ENCODE measurements at regions not wholly inside any gene's neighbourhood (a gene's known extent, or its start where the extent isn't known, plus 50 kb on each side); places are given as distances from the start of the nearest gene placed in this dataset.

DNA sequence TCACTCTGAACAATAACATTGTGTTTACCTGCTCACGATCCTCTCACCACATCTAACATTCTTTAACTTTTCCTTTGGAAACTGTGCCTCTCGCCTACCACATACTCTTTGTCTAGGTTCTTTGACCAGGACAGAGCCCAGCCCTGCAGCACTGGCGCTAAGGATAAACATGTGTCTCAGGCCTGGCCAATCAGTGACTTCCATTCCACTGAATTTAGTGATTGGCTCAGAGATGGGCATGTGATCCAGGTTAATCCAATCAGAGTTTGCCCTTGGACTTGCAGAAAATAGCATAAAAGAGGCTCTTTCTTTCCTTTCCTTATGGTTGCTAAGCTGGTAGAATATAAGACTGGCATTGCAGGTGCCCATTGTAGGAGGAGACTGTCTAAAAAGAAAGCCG lies 605.7 kb downstream of the MATN1 start:
- no peak overlapping the region for H3K27ac ChIP-seq (replicated peaks in 1 of 4)
- intact Hi-C loops (cut with DNase I): no loop called here
- no peak for TF ChIP-seq EP300 (IDR thresholded peaks at IDR 0.05)
- no peak for DNase-seq (ENCODE audit: extremely low spot score)
- no peaks in the 10 kb centered on the region for H3K36me3 ChIP-seq
- no peaks in the 10 kb centered on the region for H3K4me1 ChIP-seq
- H3K9me3 ChIP-seq: no peaks in the 10 kb centered on the region
- H3K27me3 ChIP-seq: peaks cover 0 to 27% (median 0%) of the 10 kb centered on the region in 4 donors
- H3K4me3 ChIP-seq: no peak overlapping the region
- WGBS: 91% methylated on average over 4 of the region's 4 CpGs

DNA sequence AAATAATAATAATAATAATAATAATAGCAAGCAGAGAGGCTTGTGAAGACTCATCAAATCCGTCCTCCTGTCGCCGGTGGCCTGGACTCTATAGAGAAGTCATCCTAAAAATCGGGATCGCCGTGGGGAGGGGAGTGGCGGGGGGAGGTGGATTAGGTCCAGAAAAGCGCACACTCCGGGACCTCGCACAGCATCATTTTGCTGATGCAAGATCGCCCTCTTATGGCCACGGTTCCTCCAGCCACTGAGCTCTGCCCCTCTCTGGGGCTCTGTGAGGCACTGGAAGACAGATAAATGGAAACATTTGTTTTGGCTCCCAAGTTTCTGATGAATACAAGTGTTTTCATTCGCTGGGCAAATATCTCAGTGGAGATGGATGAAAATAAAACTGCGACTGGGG lies 612.0 kb downstream of the MATN1 start:
- DNase-seq (ENCODE audit: extremely low spot score): no peak

DNA sequence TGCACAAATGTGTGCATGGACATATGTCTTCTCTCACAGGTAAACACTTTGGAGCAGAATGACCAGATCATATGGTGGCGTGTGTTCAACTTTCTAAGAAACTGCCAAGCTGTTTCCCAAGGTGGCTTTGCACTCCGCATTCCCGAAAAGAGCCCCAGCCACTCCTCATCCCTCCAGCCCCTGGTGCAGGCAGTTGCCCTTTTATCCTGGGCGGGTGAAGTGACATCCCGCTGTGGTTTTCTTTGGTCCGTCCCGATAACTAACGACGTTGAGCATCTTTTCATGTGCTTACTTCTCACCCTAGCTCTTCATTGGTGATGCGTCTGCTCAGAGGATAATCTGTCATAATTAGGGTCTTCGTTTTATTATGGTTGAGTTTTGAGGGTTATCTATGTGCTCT lies 612.5 kb downstream of the MATN1 start:
- peaks cover 0 to 5% (median 0%) of the 10 kb centered on the region in 4 donors for H3K4me1 ChIP-seq
- 47% methylated on average over 11 of the region's 11 CpGs for WGBS
- no peak for DNase-seq (ENCODE audit: extremely low spot score)
- no peaks in the 10 kb centered on the region for H3K9me3 ChIP-seq
- TF ChIP-seq, protein P1, sequence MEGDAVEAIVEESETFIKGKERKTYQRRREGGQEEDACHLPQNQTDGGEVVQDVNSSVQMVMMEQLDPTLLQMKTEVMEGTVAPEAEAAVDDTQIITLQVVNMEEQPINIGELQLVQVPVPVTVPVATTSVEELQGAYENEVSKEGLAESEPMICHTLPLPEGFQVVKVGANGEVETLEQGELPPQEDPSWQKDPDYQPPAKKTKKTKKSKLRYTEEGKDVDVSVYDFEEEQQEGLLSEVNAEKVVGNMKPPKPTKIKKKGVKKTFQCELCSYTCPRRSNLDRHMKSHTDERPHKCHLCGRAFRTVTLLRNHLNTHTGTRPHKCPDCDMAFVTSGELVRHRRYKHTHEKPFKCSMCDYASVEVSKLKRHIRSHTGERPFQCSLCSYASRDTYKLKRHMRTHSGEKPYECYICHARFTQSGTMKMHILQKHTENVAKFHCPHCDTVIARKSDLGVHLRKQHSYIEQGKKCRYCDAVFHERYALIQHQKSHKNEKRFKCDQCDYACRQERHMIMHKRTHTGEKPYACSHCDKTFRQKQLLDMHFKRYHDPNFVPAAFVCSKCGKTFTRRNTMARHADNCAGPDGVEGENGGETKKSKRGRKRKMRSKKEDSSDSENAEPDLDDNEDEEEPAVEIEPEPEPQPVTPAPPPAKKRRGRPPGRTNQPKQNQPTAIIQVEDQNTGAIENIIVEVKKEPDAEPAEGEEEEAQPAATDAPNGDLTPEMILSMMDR (IDR thresholded peaks at IDR 0.05): no peak
- TF ChIP-seq POLR2A (IDR thresholded peaks at IDR 0.05; ENCODE audit: low read depth) (no peak), EP300 (IDR thresholded peaks at IDR 0.05) (no peak), POLR2AphosphoS5 (IDR thresholded peaks at IDR 0.05) (no peak)
- H3K27me3 ChIP-seq: peaks cover 0 to 85% (median 0%) of the 10 kb centered on the region in 4 donors
- intact Hi-C loops (cut with DNase I): loop anchor here (2.0 kb wide), 1 partner anchor 874 kb away; the partner anchor contains the start of gene PTPRU
- no peak overlapping the region for H3K4me3 ChIP-seq
- H3K27ac ChIP-seq (replicated peaks in 1 of 4): no peak overlapping the region
- H3K36me3 ChIP-seq: no peaks in the 10 kb centered on the region

More for the DNA sequence above, 612.0 kb downstream of the MATN1 start:
- peaks cover 0 to 83% (median 0%) of the 10 kb centered on the region in 4 donors for H3K27me3 ChIP-seq
- no peaks in the 10 kb centered on the region for H3K36me3 ChIP-seq
- H3K27ac ChIP-seq (replicated peaks in 1 of 4): no peak overlapping the region
- H3K4me3 ChIP-seq: no peak overlapping the region
- intact Hi-C loops (cut with DNase I): loop anchor here (2.0 kb wide), 1 partner anchor 875 kb away; the partner anchor contains the start of gene PTPRU
- 4% methylated on average over 14 of the region's 14 CpGs for WGBS
- no peaks in the 10 kb centered on the region for H3K9me3 ChIP-seq
- TF ChIP-seq, protein P1 (IDR thresholded peaks at IDR 0.05): peak; percentile 31 to 49 (median 36)
- TF ChIP-seq POLR2AphosphoS5 (IDR thresholded peaks at IDR 0.05): no peak
- no peak for TF ChIP-seq POLR2A (IDR thresholded peaks at IDR 0.05; ENCODE audit: low read depth)
- no peak for TF ChIP-seq EP300 (IDR thresholded peaks at IDR 0.05)
- peaks cover 0 to 5% (median 0%) of the 10 kb centered on the region in 4 donors for H3K4me1 ChIP-seq

DNA sequence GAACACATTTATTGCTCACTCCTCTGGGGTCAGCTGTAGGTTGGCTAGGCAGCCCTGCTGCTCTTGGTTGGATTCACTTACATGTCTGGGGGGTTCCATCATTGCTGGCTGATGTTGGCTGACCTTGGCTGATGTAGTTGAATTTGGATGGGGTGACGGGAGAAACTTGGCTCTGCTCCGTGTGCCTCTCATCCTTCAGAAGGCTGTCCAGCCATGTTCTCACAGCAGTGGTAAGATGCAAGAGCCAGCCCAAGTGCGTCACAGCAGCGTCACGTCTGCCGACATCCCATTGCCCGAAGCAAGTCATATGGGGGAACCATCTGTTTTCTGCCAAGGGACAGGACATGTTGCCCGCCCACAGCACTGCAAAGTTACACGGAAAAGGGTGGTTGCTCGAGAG lies 613.5 kb downstream of the MATN1 start:
- peaks cover 0 to 87% (median 0%) of the 10 kb centered on the region in 4 donors for H3K27me3 ChIP-seq
- no peak overlapping the region for H3K27ac ChIP-seq (replicated peaks in 1 of 4)
- no peak for DNase-seq (ENCODE audit: extremely low spot score)
- H3K4me1 ChIP-seq: peaks cover 0 to 5% (median 0%) of the 10 kb centered on the region in 4 donors
- whole genome bisulfite sequencing: 55% methylated on average over 5 of the region's 10 CpGs
- H3K9me3 ChIP-seq: no peaks in the 10 kb centered on the region
- peak in 1 of 2 donors; percentile 31 for TF ChIP-seq POLR2AphosphoS5 (IDR thresholded peaks at IDR 0.05)
- TF ChIP-seq, protein P1 (IDR thresholded peaks at IDR 0.05): no peak
- TF ChIP-seq POLR2A (IDR thresholded peaks at IDR 0.05; ENCODE audit: low read depth): no peak
- no peak for TF ChIP-seq EP300 (IDR thresholded peaks at IDR 0.05)
- H3K4me3 ChIP-seq: no peak overlapping the region
- no peaks in the 10 kb centered on the region for H3K36me3 ChIP-seq
- intact Hi-C loops (cut with DNase I): loop anchor here (2.0 to 10.0 kb wide), 2 partner anchors 595 to 873 kb away; partner anchors contain the start of gene PTPRU

DNA sequence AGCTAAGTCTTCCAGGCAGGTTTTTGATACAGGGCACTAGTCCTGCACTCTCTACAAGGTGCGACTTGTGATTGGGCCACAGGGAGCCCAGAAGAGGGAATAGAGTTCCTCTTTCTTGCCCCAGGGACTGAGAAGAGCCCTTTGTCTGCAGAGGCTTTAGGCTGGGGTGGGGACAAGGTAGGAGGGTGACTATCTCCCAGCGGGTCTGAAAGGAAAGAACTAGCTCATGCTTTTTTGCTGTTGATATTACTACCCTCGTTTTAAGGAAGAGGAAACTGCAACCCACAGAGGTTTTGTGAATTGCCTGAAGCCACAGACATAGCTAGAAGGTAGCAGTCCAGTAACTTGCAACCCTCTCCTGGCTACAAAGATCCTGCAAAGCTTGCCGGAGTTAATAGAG lies 615.2 kb downstream of the MATN1 start:
- intact Hi-C loops (cut with DNase I): loop anchor here (10.0 kb wide), 1 partner anchor 597 kb away; no protein-coding TSS in a partner anchor
- no peak for DNase-seq (ENCODE audit: extremely low spot score)
- WGBS: 54% methylated on average over 4 of the region's 4 CpGs
- Histone ChIP-seq H3K4me1 (peaks cover 0 to 5% (median 0%) of the 10 kb centered on the region in 4 donors), H3K36me3 (no peaks in the 10 kb centered on the region), H3K27me3 (peaks cover 0 to 88% (median 0%) of the 10 kb centered on the region in 4 donors), H3K9me3 (no peaks in the 10 kb centered on the region), H3K4me3 (no peak overlapping the region), H3K27ac (replicated peaks in 1 of 4) (no peak overlapping the region)
- TF ChIP-seq POLR2AphosphoS5 (IDR thresholded peaks at IDR 0.05): no peak
- no peak for TF ChIP-seq EP300 (IDR thresholded peaks at IDR 0.05)
- TF ChIP-seq, protein P1 (IDR thresholded peaks at IDR 0.05): no peak
- TF ChIP-seq POLR2A (IDR thresholded peaks at IDR 0.05; ENCODE audit: low read depth): no peak

Measured in esophagus muscularis mucosa (tissue), 4 donors.